GM12865 (cell line): ENCODE measurements at regions not wholly inside any gene's neighbourhood (a gene's known extent, or its start where the extent isn't known, plus 50 kb on each side); places are given as distances from the start of the nearest gene placed in this dataset.

Source experiments
- DNase-seq: peaks from one replicate; pipeline ENCODE4 v3.0.0; 2010; ENCODE audit warnings: low read depth
- H3K4me3 ChIP-seq: 2 replicates; pipeline ENCODE4 v1.5.1; 2011; ENCODE audit warnings: mild to moderate bottlenecking, low read depth, low read length, control low read depth
- CTCF ChIP-seq: IDR thresholded peaks from 2 replicates; pipeline ENCODE4 v1.5.1; 2011; ENCODE audit warnings: low read length, control low read depth, low read depth, inconsistent platforms; ENCODE audit not compliant: insufficient read depth; ENCODE audit errors: missing control alignments

- TF ChIP-seq CTCF: no peak
- H3K4me3 ChIP-seq: no peak overlapping the region
- no peak for DNase-seq
These were observed 157.0 kb downstream of the MN1 start for GRCh38 chr22:27644566-27644965.

GRCh38 chr22:27647540-27647939 lies 154.0 kb downstream of the MN1 start:
- no peak for DNase-seq
- no peak overlapping the region for H3K4me3 ChIP-seq
- TF ChIP-seq CTCF: no peak

- H3K4me3 ChIP-seq: no peak overlapping the region
- TF ChIP-seq CTCF: no peak
- DNase-seq: no peak
These were observed 153.5 kb downstream of the MN1 start for GRCh38 chr22:27648074-27648473.

DNA sequence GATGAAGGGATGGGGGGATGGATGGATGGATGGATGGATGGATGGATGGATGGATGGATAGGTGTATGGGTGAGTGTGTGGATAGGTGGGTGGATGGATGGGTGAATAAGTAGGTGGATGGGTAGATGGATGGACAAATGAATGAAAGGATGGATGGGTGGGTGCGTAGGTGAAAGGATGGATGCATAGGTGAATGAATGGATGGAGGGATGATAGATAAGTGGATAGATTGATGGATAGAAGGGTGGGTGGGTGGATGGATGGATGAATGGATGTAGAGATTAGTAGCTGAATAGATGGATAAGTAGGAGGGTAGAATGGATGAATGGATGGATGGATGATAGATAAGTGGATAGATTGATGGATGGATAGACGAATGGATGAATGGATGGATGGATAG lies 152.7 kb downstream of the MN1 start:
- H3K4me3 ChIP-seq: no peak overlapping the region
- no peak for DNase-seq
- no peak for TF ChIP-seq CTCF

- H3K4me3 ChIP-seq: no peak overlapping the region
- DNase-seq: no peak
- no peak for TF ChIP-seq CTCF
These were observed 151.0 kb downstream of the MN1 start for GRCh38 chr22:27650572-27650971.

DNA sequence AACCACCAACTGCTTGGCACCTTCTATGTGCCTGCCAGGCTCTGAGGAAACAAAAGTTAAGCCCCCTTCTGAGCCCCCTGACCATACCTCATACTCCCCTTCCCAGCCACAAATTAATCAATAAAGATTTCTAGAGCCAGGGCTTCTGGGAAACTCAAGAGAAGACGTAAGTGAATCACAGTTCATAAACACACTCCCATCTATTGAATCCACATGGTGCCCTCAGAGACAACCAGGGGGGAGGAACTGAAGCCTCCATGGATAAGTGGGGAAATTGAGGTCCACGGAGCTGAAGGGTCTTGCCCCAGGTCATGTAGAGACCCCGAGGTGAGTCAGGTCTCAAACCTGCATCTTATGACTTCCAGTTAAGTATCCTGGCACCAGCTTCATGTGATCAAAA lies 150.6 kb downstream of the MN1 start:
- no peak for TF ChIP-seq CTCF
- H3K4me3 ChIP-seq: no peak overlapping the region
- no peak for DNase-seq

DNA sequence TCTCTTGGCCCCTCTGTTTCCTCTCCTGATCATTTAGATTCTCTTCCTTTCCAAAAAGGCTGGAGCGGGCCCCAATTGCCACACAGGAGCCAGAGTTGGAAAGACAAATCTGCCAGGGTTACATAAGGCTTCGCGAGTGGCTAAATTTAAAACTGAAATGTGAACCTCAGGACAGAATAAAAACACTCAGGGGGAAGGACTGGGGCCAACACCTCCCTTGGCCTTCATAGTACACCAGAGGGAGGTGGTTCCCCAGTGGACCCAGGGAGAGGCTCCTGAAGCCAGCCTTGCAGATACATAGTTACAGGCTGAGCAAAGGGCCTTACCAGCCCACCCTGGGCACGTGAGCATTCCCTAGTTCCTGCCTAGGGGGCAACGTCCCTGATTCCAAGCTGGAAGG lies 150.1 kb downstream of the MN1 start:
- TF ChIP-seq CTCF: no peak
- no peak overlapping the region for H3K4me3 ChIP-seq
- DNase-seq: no peak
